ENCODE measurements at regions not wholly inside any gene's neighbourhood (a gene's known extent, or its start where the extent isn't known, plus 50 kb on each side); places are given as distances from the start of the nearest gene placed in this dataset.

GRCh38 chr12:85441741-85442140 lies 161.7 kb downstream of the ALX1 start:
- no peak for TF ChIP-seq CTCF (conservative IDR thresholded peaks at IDR 0.05; ENCODE audit: low read depth, low read length)
- H4K20me1 ChIP-seq (ENCODE audit: insufficient read depth) = no peaks in the 10 kb centered on the region
- no peak overlapping the region for H3K4me3 ChIP-seq (IDR thresholded peaks at IDR 0.05; ENCODE audit: insufficient read depth, low read depth, low read length)
- H2AFZ ChIP-seq (ENCODE audit: low read depth) = no peak overlapping the region
- H3K27me3 ChIP-seq (ENCODE audit: insufficient read depth, low read depth) = no peaks in the 10 kb centered on the region
- H3K27ac ChIP-seq = no peak overlapping the region
- no peak overlapping the region for H3K9ac ChIP-seq
- H3K36me3 ChIP-seq (ENCODE audit: insufficient read depth) = no peaks in the 10 kb centered on the region
- no peaks in the 10 kb centered on the region for H3K79me2 ChIP-seq (ENCODE audit: insufficient read depth, low read depth)
- no peak overlapping the region for H3K4me2 ChIP-seq
- no peaks in the 10 kb centered on the region for H3K4me1 ChIP-seq (ENCODE audit: low read depth, poor library complexity, severe bottlenecking)

GRCh38 chr12:85445060-85445938 lies 165.3 kb downstream of the ALX1 start:
- Histone ChIP-seq H3K4me1 (ENCODE audit: low read depth, poor library complexity, severe bottlenecking) (no peaks in the 10 kb centered on the region), H3K4me3 (IDR thresholded peaks at IDR 0.05; ENCODE audit: insufficient read depth, low read depth, low read length) (no peak overlapping the region), H3K27me3 (ENCODE audit: insufficient read depth, low read depth) (no peaks in the 10 kb centered on the region), H3K27ac (no peak overlapping the region), H2AFZ (ENCODE audit: low read depth) (no peak overlapping the region), H3K4me2 (no peak overlapping the region), H3K9ac (no peak overlapping the region), H4K20me1 (ENCODE audit: insufficient read depth) (no peaks in the 10 kb centered on the region), H3K79me2 (ENCODE audit: insufficient read depth, low read depth) (no peaks in the 10 kb centered on the region), H3K36me3 (ENCODE audit: insufficient read depth) (no peaks in the 10 kb centered on the region)
- no peak for TF ChIP-seq CTCF (conservative IDR thresholded peaks at IDR 0.05; ENCODE audit: low read depth, low read length)

GRCh38 chr12:85448031-85448430 lies 168.0 kb downstream of the ALX1 start:
- H3K36me3 ChIP-seq (ENCODE audit: insufficient read depth) = no peaks in the 10 kb centered on the region
- no peak overlapping the region for H2AFZ ChIP-seq (ENCODE audit: low read depth)
- TF ChIP-seq CTCF (conservative IDR thresholded peaks at IDR 0.05; ENCODE audit: low read depth, low read length) = no peak
- H3K27ac ChIP-seq = no peak overlapping the region
- no peaks in the 10 kb centered on the region for H3K79me2 ChIP-seq (ENCODE audit: insufficient read depth, low read depth)
- no peaks in the 10 kb centered on the region for H3K27me3 ChIP-seq (ENCODE audit: insufficient read depth, low read depth)
- H4K20me1 ChIP-seq (ENCODE audit: insufficient read depth) = no peaks in the 10 kb centered on the region
- no peak overlapping the region for H3K4me2 ChIP-seq
- no peak overlapping the region for H3K9ac ChIP-seq
- H3K4me1 ChIP-seq (ENCODE audit: low read depth, poor library complexity, severe bottlenecking) = no peaks in the 10 kb centered on the region
- no peak overlapping the region for H3K4me3 ChIP-seq (IDR thresholded peaks at IDR 0.05; ENCODE audit: insufficient read depth, low read depth, low read length)

- H3K9ac ChIP-seq = no peak overlapping the region
- no peak overlapping the region for H2AFZ ChIP-seq (ENCODE audit: low read depth)
- no peak; the same call in 1 of the 2 replicates for TF ChIP-seq CTCF (conservative IDR thresholded peaks at IDR 0.05; ENCODE audit: low read depth, low read length)
- H3K27me3 ChIP-seq (ENCODE audit: insufficient read depth, low read depth) = no peaks in the 10 kb centered on the region
- H3K4me2 ChIP-seq = no peak overlapping the region
- H3K4me3 ChIP-seq (IDR thresholded peaks at IDR 0.05; ENCODE audit: insufficient read depth, low read depth, low read length) = no peak overlapping the region
- H3K4me1 ChIP-seq (ENCODE audit: low read depth, poor library complexity, severe bottlenecking) = no peaks in the 10 kb centered on the region
- no peaks in the 10 kb centered on the region for H3K36me3 ChIP-seq (ENCODE audit: insufficient read depth)
- H3K79me2 ChIP-seq (ENCODE audit: insufficient read depth, low read depth) = no peaks in the 10 kb centered on the region
- no peaks in the 10 kb centered on the region for H4K20me1 ChIP-seq (ENCODE audit: insufficient read depth)
- H3K27ac ChIP-seq = no peak overlapping the region
These were observed 168.6 kb downstream of the ALX1 start for GRCh38 chr12:85448548-85449139.

Measured in KMS-11 (cell line).